22Rv1 (cell line): ENCODE measurements at regions not wholly inside any gene's neighbourhood (a gene's known extent, or its start where the extent isn't known, plus 50 kb on each side); places are given as distances from the start of the nearest gene placed in this dataset.

Experiments used
- CTCF ChIP-seq: fragments of 450-650 bp; IDR thresholded peaks from 2 replicates; pipeline ENCODE4 v1.5.1; 2017; ENCODE audit warnings: mild to moderate bottlenecking
- ZFX ChIP-seq: fragments of 450-650 bp; IDR thresholded peaks from 2 replicates; pipeline ENCODE4 v1.6.1; 2017; ENCODE audit warnings: antibody characterized with exemption, borderline replicate concordance

- TF ChIP-seq CTCF: no peak
- no peak for TF ChIP-seq ZFX
These were observed 136.0 kb downstream of the UQCRFS1 start for GRCh38 chr19:29076963-29077362.
